ENCODE measurements at regions not wholly inside any gene's neighbourhood (a gene's known extent, or its start where the extent isn't known, plus 50 kb on each side); places are given as distances from the start of the nearest gene placed in this dataset.

GRCh38 chr5:174182111-174182510 is 136.6 kb downstream of the NSG2 start:
- no peak for DNase-seq
- H3K4me1 Mint-ChIP-seq, result no peaks in the 10 kb centered on the region
- no peak for ATAC-seq (ENCODE audit: low read depth in 2 of 2)
- H3K27me3 Mint-ChIP-seq, result peaks cover 10 to 30% (median 29%) of the 10 kb centered on the region in 3 donors
- no peak overlapping the region for H3K27ac Mint-ChIP-seq
- H3K36me3 Mint-ChIP-seq, result no peaks in the 10 kb centered on the region
- no peak overlapping the region for H3K4me3 Mint-ChIP-seq
- peaks cover 0 to 8% (median 5%) of the 10 kb centered on the region in 7 donors for H3K9me3 Mint-ChIP-seq

- Mint-ChIP-seq H3K9me3 (peaks cover 0 to 5% (median 0%) of the 10 kb centered on the region in 7 donors), H3K4me3 (no peak overlapping the region), H3K36me3 (no peaks in the 10 kb centered on the region), H3K27ac (no peak overlapping the region), H3K4me1 (no peaks in the 10 kb centered on the region), H3K27me3 (peaks cover 7 to 23% (median 23%) of the 10 kb centered on the region in 3 donors)
- ATAC-seq (ENCODE audit: low read depth in 2 of 2) (no peak), DNase-seq (no peak)
These were observed 138.2 kb downstream of the NSG2 start for GRCh38 chr5:174183701-174184100.

GRCh38 chr5:174185506-174185905 is 140.0 kb downstream of the NSG2 start:
- peaks cover 7 to 23% (median 18%) of the 10 kb centered on the region in 3 donors for H3K27me3 Mint-ChIP-seq
- peaks cover 0 to 5% (median 0%) of the 10 kb centered on the region in 7 donors for H3K9me3 Mint-ChIP-seq
- no peaks in the 10 kb centered on the region for H3K36me3 Mint-ChIP-seq
- DNase-seq (no peak), ATAC-seq (ENCODE audit: low read depth in 2 of 2) (no peak)
- H3K4me1 Mint-ChIP-seq, result no peaks in the 10 kb centered on the region
- H3K4me3 Mint-ChIP-seq, result no peak overlapping the region
- no peak overlapping the region for H3K27ac Mint-ChIP-seq

GRCh38 chr5:174186096-174186695 is 140.7 kb downstream of the NSG2 start:
- peaks cover 0 to 4% (median 0%) of the 10 kb centered on the region in 7 donors for H3K9me3 Mint-ChIP-seq
- ATAC-seq (ENCODE audit: low read depth in 2 of 2) (no peak), DNase-seq (no peak)
- no peaks in the 10 kb centered on the region for H3K4me1 Mint-ChIP-seq
- H3K27ac Mint-ChIP-seq, result no peak overlapping the region
- peaks cover 6 to 23% (median 14%) of the 10 kb centered on the region in 3 donors for H3K27me3 Mint-ChIP-seq
- H3K36me3 Mint-ChIP-seq, result no peaks in the 10 kb centered on the region
- no peak overlapping the region for H3K4me3 Mint-ChIP-seq

- H3K9me3 Mint-ChIP-seq, result peaks cover 0 to 4% (median 0%) of the 10 kb centered on the region in 7 donors
- no peaks in the 10 kb centered on the region for H3K36me3 Mint-ChIP-seq
- ATAC-seq (ENCODE audit: low read depth in 2 of 2), result no peak
- H3K27ac Mint-ChIP-seq, result no peak overlapping the region
- peaks cover 0 to 22% (median 9%) of the 10 kb centered on the region in 3 donors for H3K27me3 Mint-ChIP-seq
- no peak overlapping the region for H3K4me3 Mint-ChIP-seq
- no peaks in the 10 kb centered on the region for H3K4me1 Mint-ChIP-seq
- DNase-seq, result no peak
These were observed 141.5 kb downstream of the NSG2 start for GRCh38 chr5:174187001-174187400.

- Mint-ChIP-seq H3K27me3 (peaks cover 0 to 17% (median 9%) of the 10 kb centered on the region in 3 donors), H3K4me1 (no peaks in the 10 kb centered on the region), H3K4me3 (no peak overlapping the region), H3K9me3 (peaks cover 0 to 3% (median 0%) of the 10 kb centered on the region in 7 donors), H3K36me3 (no peaks in the 10 kb centered on the region), H3K27ac (no peak overlapping the region)
- DNase-seq (no peak), ATAC-seq (ENCODE audit: low read depth in 2 of 2) (no peak)
These were observed 142.0 kb downstream of the NSG2 start for GRCh38 chr5:174187481-174187880.

GRCh38 chr5:174188295-174188694 is 142.8 kb downstream of the NSG2 start:
- H3K27ac Mint-ChIP-seq, result no peak overlapping the region
- DNase-seq (no peak), ATAC-seq (ENCODE audit: low read depth in 2 of 2) (no peak)
- H3K4me3 Mint-ChIP-seq, result no peak overlapping the region
- peaks cover 0 to 11% (median 9%) of the 10 kb centered on the region in 3 donors for H3K27me3 Mint-ChIP-seq
- peaks cover 0 to 2% (median 0%) of the 10 kb centered on the region in 7 donors for H3K9me3 Mint-ChIP-seq
- no peaks in the 10 kb centered on the region for H3K4me1 Mint-ChIP-seq
- H3K36me3 Mint-ChIP-seq, result no peaks in the 10 kb centered on the region

- H3K27ac Mint-ChIP-seq, result no peak overlapping the region
- H3K4me1 Mint-ChIP-seq, result no peaks in the 10 kb centered on the region
- DNase-seq, result no peak
- no peak overlapping the region for H3K4me3 Mint-ChIP-seq
- ATAC-seq (ENCODE audit: low read depth in 2 of 2), result no peak
- peaks cover 0 to 2% (median 0%) of the 10 kb centered on the region in 7 donors for H3K9me3 Mint-ChIP-seq
- H3K36me3 Mint-ChIP-seq, result no peaks in the 10 kb centered on the region
- peaks cover 0 to 11% (median 9%) of the 10 kb centered on the region in 3 donors for H3K27me3 Mint-ChIP-seq
These were observed 144.4 kb downstream of the NSG2 start for GRCh38 chr5:174189654-174190541.

GRCh38 chr5:174191076-174191475 is 145.6 kb downstream of the NSG2 start:
- no peak overlapping the region for H3K27ac Mint-ChIP-seq
- DNase-seq (no peak), ATAC-seq (ENCODE audit: low read depth in 2 of 2) (no peak)
- H3K4me3 Mint-ChIP-seq, result no peak overlapping the region
- H3K9me3 Mint-ChIP-seq, result peaks cover 0 to 1% (median 0%) of the 10 kb centered on the region in 7 donors
- no peaks in the 10 kb centered on the region for H3K4me1 Mint-ChIP-seq
- no peaks in the 10 kb centered on the region for H3K36me3 Mint-ChIP-seq
- peaks cover 0 to 5% (median 0%) of the 10 kb centered on the region in 3 donors for H3K27me3 Mint-ChIP-seq

- H3K4me1 Mint-ChIP-seq, result no peaks in the 10 kb centered on the region
- no peaks in the 10 kb centered on the region for H3K9me3 Mint-ChIP-seq
- H3K27ac Mint-ChIP-seq, result no peak overlapping the region
- H3K36me3 Mint-ChIP-seq, result no peaks in the 10 kb centered on the region
- no peaks in the 10 kb centered on the region for H3K27me3 Mint-ChIP-seq
- ATAC-seq (ENCODE audit: low read depth in 2 of 2), result no peak
- H3K4me3 Mint-ChIP-seq, result no peak overlapping the region
- no peak for DNase-seq
These were observed 146.5 kb downstream of the NSG2 start for GRCh38 chr5:174191850-174192655.

GRCh38 chr5:174192901-174193300 is 147.4 kb downstream of the NSG2 start:
- DNase-seq (no peak), ATAC-seq (ENCODE audit: low read depth in 2 of 2) (no peak)
- Mint-ChIP-seq H3K27me3 (no peaks in the 10 kb centered on the region), H3K9me3 (no peaks in the 10 kb centered on the region), H3K27ac (no peak overlapping the region), H3K4me3 (no peak overlapping the region), H3K4me1 (no peaks in the 10 kb centered on the region), H3K36me3 (no peaks in the 10 kb centered on the region)

- Mint-ChIP-seq H3K27ac (no peak overlapping the region), H3K36me3 (no peaks in the 10 kb centered on the region), H3K9me3 (peaks cover 0 to 3% (median 0%) of the 10 kb centered on the region in 7 donors), H3K4me3 (no peak overlapping the region), H3K4me1 (no peaks in the 10 kb centered on the region), H3K27me3 (no peaks in the 10 kb centered on the region)
- no peak for DNase-seq
- no peak for ATAC-seq (ENCODE audit: low read depth in 2 of 2)
These were observed 150.0 kb downstream of the NSG2 start for GRCh38 chr5:174195517-174195916.

- ATAC-seq (ENCODE audit: low read depth in 2 of 2) (no peak), DNase-seq (no peak)
- Mint-ChIP-seq H3K27me3 (no peaks in the 10 kb centered on the region), H3K4me1 (no peaks in the 10 kb centered on the region), H3K27ac (no peak overlapping the region), H3K4me3 (no peak overlapping the region), H3K9me3 (peaks cover 0 to 20% (median 9%) of the 10 kb centered on the region in 7 donors), H3K36me3 (no peaks in the 10 kb centered on the region)
These were observed 152.4 kb downstream of the NSG2 start for GRCh38 chr5:174197929-174198328.

All from naive B cell (primary cell).